ENCODE measurements at regions not wholly inside any gene's neighbourhood (a gene's known extent, or its start where the extent isn't known, plus 50 kb on each side); places are given as distances from the start of the nearest gene placed in this dataset.

DNA sequence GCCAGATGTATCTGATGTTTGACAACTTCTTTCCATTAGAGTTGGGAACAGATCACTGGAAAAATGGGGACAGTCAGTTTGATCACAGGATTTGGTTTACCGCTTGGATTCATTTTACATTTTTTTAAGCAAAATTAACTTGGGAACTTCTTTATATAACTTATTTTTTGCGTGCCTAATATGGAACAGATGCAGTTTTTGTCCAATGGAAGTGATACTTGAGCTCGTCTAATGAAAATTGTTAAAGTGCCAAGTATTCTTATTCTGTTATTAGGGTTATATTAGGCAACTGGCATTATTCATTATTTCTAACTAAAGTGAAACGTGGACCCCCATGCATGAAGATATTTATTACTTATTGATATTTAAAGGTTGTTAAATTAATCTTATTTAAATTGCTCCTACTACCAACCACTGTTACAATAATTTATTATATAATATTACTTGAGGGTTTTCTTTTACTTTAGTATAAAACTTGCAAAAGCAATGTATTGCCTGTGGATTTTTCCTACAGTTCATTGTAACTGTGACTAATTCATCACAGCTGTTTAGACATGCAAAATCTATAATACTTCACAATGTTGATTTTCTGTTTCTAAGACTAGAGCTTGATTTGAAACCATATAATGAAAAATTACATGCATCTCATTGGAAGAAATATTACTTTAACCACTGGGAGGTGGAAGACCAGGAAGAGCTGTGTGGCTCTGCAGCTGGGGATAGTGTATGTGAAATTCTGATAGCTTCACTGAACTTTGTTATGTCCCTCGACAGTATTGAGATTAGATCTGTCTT, 787.3 kb upstream of the WWC1 start:
- TF ChIP-seq EP300 (conservative IDR thresholded peaks at IDR 0.05; ENCODE audit: poor library complexity, severe bottlenecking): no peak
- TF ChIP-seq, protein P1, sequence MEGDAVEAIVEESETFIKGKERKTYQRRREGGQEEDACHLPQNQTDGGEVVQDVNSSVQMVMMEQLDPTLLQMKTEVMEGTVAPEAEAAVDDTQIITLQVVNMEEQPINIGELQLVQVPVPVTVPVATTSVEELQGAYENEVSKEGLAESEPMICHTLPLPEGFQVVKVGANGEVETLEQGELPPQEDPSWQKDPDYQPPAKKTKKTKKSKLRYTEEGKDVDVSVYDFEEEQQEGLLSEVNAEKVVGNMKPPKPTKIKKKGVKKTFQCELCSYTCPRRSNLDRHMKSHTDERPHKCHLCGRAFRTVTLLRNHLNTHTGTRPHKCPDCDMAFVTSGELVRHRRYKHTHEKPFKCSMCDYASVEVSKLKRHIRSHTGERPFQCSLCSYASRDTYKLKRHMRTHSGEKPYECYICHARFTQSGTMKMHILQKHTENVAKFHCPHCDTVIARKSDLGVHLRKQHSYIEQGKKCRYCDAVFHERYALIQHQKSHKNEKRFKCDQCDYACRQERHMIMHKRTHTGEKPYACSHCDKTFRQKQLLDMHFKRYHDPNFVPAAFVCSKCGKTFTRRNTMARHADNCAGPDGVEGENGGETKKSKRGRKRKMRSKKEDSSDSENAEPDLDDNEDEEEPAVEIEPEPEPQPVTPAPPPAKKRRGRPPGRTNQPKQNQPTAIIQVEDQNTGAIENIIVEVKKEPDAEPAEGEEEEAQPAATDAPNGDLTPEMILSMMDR (IDR thresholded peaks at IDR 0.05; ENCODE audit: poor library complexity, severe bottlenecking): no peak
- no peak for TF ChIP-seq EZH2 (IDR thresholded peaks at IDR 0.05; ENCODE audit: borderline replicate concordance, insufficient read depth, low read length, poor library complexity, severe bottlenecking)
- TF ChIP-seq MXI1 (conservative IDR thresholded peaks at IDR 0.05; ENCODE audit: poor library complexity, severe bottlenecking): no peak
- TF ChIP-seq POLR2AphosphoS5 (IDR thresholded peaks at IDR 0.05): no peak
- no peak for TF ChIP-seq TAF1 (IDR thresholded peaks at IDR 0.05; ENCODE audit: low read depth)
